ENCODE measurements at regions not wholly inside any gene's neighbourhood (a gene's known extent, or its start where the extent isn't known, plus 50 kb on each side); places are given as distances from the start of the nearest gene placed in this dataset.
A peak's percentile ranks its signal among the peaks of the same experiment; 100 is the strongest.

DNA sequence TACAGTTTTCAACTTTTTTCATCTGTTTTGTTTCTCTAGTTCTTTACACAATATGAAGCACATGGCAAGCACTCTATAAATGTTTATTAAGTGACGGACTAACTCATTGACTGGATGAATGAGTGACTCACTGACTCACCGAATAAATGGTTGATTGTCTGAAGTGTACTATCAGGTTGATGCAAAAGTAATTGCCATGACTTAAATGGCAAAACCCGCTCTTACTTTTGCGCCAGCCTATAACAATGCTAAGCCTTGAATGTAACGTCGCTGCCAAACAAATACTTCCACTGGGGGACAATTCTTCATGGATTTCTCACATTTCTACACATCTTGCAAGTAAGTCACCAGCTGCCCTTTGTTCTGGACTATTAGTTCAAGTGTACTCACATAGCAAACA is 109.0 kb upstream of the KCTD3 start:
- DNase-seq (ENCODE audit: low read depth) (peak; percentile 62), FAIRE-seq (no peak)
- H3K27me3 Mint-ChIP-seq (ENCODE audit: low read depth, unreplicated experiment), result no peaks in the 10 kb centered on the region
- H3K4me1 ChIP-seq (ENCODE audit: insufficient read depth, low read length), result peaks cover 5% of the 10 kb centered on the region
- H4K20me1 ChIP-seq (ENCODE audit: insufficient read depth, low read length), result no peaks in the 10 kb centered on the region
- H3K9me3 Mint-ChIP-seq (ENCODE audit: unreplicated experiment), result no peaks in the 10 kb centered on the region
- TF ChIP-seq, protein P1, sequence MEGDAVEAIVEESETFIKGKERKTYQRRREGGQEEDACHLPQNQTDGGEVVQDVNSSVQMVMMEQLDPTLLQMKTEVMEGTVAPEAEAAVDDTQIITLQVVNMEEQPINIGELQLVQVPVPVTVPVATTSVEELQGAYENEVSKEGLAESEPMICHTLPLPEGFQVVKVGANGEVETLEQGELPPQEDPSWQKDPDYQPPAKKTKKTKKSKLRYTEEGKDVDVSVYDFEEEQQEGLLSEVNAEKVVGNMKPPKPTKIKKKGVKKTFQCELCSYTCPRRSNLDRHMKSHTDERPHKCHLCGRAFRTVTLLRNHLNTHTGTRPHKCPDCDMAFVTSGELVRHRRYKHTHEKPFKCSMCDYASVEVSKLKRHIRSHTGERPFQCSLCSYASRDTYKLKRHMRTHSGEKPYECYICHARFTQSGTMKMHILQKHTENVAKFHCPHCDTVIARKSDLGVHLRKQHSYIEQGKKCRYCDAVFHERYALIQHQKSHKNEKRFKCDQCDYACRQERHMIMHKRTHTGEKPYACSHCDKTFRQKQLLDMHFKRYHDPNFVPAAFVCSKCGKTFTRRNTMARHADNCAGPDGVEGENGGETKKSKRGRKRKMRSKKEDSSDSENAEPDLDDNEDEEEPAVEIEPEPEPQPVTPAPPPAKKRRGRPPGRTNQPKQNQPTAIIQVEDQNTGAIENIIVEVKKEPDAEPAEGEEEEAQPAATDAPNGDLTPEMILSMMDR (IDR thresholded peaks at IDR 0.05; ENCODE audit: insufficient read depth, low read depth, low read length), result no peak
- no peak for TF ChIP-seq EZH2 (IDR thresholded peaks at IDR 0.05; ENCODE audit: insufficient read depth, low read length)
- no peak overlapping the region for H3K4me3 Mint-ChIP-seq (ENCODE audit: unreplicated experiment)
- H3K36me3 ChIP-seq (ENCODE audit: insufficient read depth, low read length), result no peaks in the 10 kb centered on the region
- no peak overlapping the region for H2AFZ ChIP-seq (ENCODE audit: low read depth, low read length)
- no peaks in the 10 kb centered on the region for H3K4me1 Mint-ChIP-seq (ENCODE audit: low read depth, unreplicated experiment)
- peak overlapping the region; percentile 15 for H3K4me2 ChIP-seq (ENCODE audit: low read length)
- no peak overlapping the region for H3K9ac ChIP-seq (ENCODE audit: low read length)
- H3K27me3 ChIP-seq (ENCODE audit: insufficient read depth, low read length), result no peaks in the 10 kb centered on the region
- no peak overlapping the region for H3K27ac Mint-ChIP-seq (ENCODE audit: unreplicated experiment)
- H3K27ac ChIP-seq (ENCODE audit: low read depth, low read length), result no peak overlapping the region
- no peaks in the 10 kb centered on the region for H3K36me3 Mint-ChIP-seq (ENCODE audit: low read depth, unreplicated experiment)
- H3K9me3 ChIP-seq (ENCODE audit: insufficient read depth, low read depth, low read length), result no peaks in the 10 kb centered on the region
- H3K4me3 ChIP-seq (ENCODE audit: insufficient read depth, low read depth, low read length), result no peak overlapping the region
- H3K79me2 ChIP-seq (ENCODE audit: insufficient read depth, low read length), result no peaks in the 10 kb centered on the region

- TF ChIP-seq, protein P1 (IDR thresholded peaks at IDR 0.05; ENCODE audit: insufficient read depth, low read depth, low read length), result no peak
- TF ChIP-seq EZH2 (IDR thresholded peaks at IDR 0.05; ENCODE audit: insufficient read depth, low read length), result no peak
- H3K9me3 Mint-ChIP-seq (ENCODE audit: unreplicated experiment), result no peaks in the 10 kb centered on the region
- Histone ChIP-seq H3K36me3 (ENCODE audit: insufficient read depth, low read length) (no peaks in the 10 kb centered on the region), H3K4me3 (ENCODE audit: insufficient read depth, low read depth, low read length) (no peak overlapping the region), H3K9me3 (ENCODE audit: insufficient read depth, low read depth, low read length) (no peaks in the 10 kb centered on the region), H3K27me3 (ENCODE audit: insufficient read depth, low read length) (no peaks in the 10 kb centered on the region), H3K9ac (ENCODE audit: low read length) (no peak overlapping the region), H2AFZ (ENCODE audit: low read depth, low read length) (no peak overlapping the region), H3K4me2 (ENCODE audit: low read length) (peak overlapping the region; percentile 15), H3K27ac (ENCODE audit: low read depth, low read length) (no peak overlapping the region), H3K4me1 (ENCODE audit: insufficient read depth, low read length) (peaks cover 5% of the 10 kb centered on the region), H4K20me1 (ENCODE audit: insufficient read depth, low read length) (no peaks in the 10 kb centered on the region), H3K79me2 (ENCODE audit: insufficient read depth, low read length) (no peaks in the 10 kb centered on the region)
- H3K4me3 Mint-ChIP-seq (ENCODE audit: unreplicated experiment), result no peak overlapping the region
- no peaks in the 10 kb centered on the region for H3K27me3 Mint-ChIP-seq (ENCODE audit: low read depth, unreplicated experiment)
- no peak overlapping the region for H3K27ac Mint-ChIP-seq (ENCODE audit: unreplicated experiment)
- FAIRE-seq, result no peak
- no peaks in the 10 kb centered on the region for H3K4me1 Mint-ChIP-seq (ENCODE audit: low read depth, unreplicated experiment)
- peak; percentile 14 for DNase-seq (ENCODE audit: low read depth)
- H3K36me3 Mint-ChIP-seq (ENCODE audit: low read depth, unreplicated experiment), result no peaks in the 10 kb centered on the region
Observed at GRCh38 chr1:215458562-215458961, 108.5 kb upstream of the KCTD3 start.

DNA sequence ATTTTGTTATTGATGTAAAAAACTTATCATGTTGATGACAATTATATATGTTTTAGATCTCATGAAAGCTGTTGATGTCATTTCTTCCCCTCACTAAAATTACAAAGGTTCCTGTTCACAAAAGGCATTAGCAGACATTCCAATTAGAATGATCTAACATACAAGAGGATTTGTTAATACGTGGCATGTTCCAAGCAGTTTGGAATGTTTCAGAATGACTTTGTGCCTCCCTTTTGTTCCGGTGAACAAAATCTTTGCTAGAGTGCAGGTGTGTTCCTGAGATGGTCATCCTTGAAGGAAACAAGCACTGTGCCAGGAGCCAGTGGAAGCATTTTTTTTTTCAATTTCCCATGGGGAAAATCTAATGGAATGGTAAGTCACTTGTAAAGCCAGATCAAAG is 108.0 kb upstream of the KCTD3 start:
- FAIRE-seq (peak; percentile 47), DNase-seq (ENCODE audit: low read depth) (peak; percentile 42)
- Histone ChIP-seq H4K20me1 (ENCODE audit: insufficient read depth, low read length) (no peaks in the 10 kb centered on the region), H3K4me2 (ENCODE audit: low read length) (no peak overlapping the region), H3K79me2 (ENCODE audit: insufficient read depth, low read length) (no peaks in the 10 kb centered on the region), H3K4me1 (ENCODE audit: insufficient read depth, low read length) (peaks cover 5% of the 10 kb centered on the region), H3K9me3 (ENCODE audit: insufficient read depth, low read depth, low read length) (no peaks in the 10 kb centered on the region), H2AFZ (ENCODE audit: low read depth, low read length) (no peak overlapping the region), H3K27me3 (ENCODE audit: insufficient read depth, low read length) (no peaks in the 10 kb centered on the region), H3K27ac (ENCODE audit: low read depth, low read length) (no peak overlapping the region), H3K36me3 (ENCODE audit: insufficient read depth, low read length) (no peaks in the 10 kb centered on the region), H3K4me3 (ENCODE audit: insufficient read depth, low read depth, low read length) (no peak overlapping the region), H3K9ac (ENCODE audit: low read length) (no peak overlapping the region)
- no peak for TF ChIP-seq EZH2 (IDR thresholded peaks at IDR 0.05; ENCODE audit: insufficient read depth, low read length)
- TF ChIP-seq, protein P1 (IDR thresholded peaks at IDR 0.05; ENCODE audit: insufficient read depth, low read depth, low read length), result no peak
- H3K27me3 Mint-ChIP-seq (ENCODE audit: low read depth, unreplicated experiment), result no peaks in the 10 kb centered on the region
- H3K9me3 Mint-ChIP-seq (ENCODE audit: unreplicated experiment), result no peaks in the 10 kb centered on the region
- H3K4me3 Mint-ChIP-seq (ENCODE audit: unreplicated experiment), result no peak overlapping the region
- no peaks in the 10 kb centered on the region for H3K4me1 Mint-ChIP-seq (ENCODE audit: low read depth, unreplicated experiment)
- no peaks in the 10 kb centered on the region for H3K36me3 Mint-ChIP-seq (ENCODE audit: low read depth, unreplicated experiment)
- H3K27ac Mint-ChIP-seq (ENCODE audit: unreplicated experiment), result no peak overlapping the region

Data from astrocyte (in vitro differentiated cells and primary cell).